Stomach (tissue), 4 donors: ENCODE measurements at regions not wholly inside any gene's neighbourhood (a gene's known extent, or its start where the extent isn't known, plus 50 kb on each side); places are given as distances from the start of the nearest gene placed in this dataset.

ENCODE experiments used
- EP300 ChIP-seq: sonication (generic); formaldehyde crosslinking; IDR thresholded peaks from one replicate; pipeline ENCODE4 v1.6.1; 2017; ENCODE audit warnings: antibody characterized with exemption
- POLR2A ChIP-seq, 4 donors: fragments of 450-650 bp; IDR thresholded peaks; one replicate each; pipeline ENCODE4 v1.6.1; 2016; ENCODE audit warnings: antibody characterized with exemption in 4 of 4, control low read depth in 2 of 4, mild to moderate bottlenecking in 1 of 4, moderate library complexity in 1 of 4
- POLR2AphosphoS5 ChIP-seq, 3 donors: sonication (generic); formaldehyde crosslinking; IDR thresholded peaks; one replicate each; pipeline ENCODE4 v1.6.1; 2016; ENCODE audit warnings: antibody characterized with exemption in 3 of 3
- TF ChIP-seq, protein P1 (sequence below), 7 experiments: fragments of 450-650 bp in 4 of 7; fragments of 200-600 bp in 3 of 7; sonication (generic) in 3 of 7; IDR thresholded peaks; one replicate each; pipeline ENCODE4 v1.5.1; 2016 to 2019; ENCODE audit warnings: antibody characterized with exemption in 7 of 7, control low read depth in 2 of 7, mild to moderate bottlenecking in 1 of 7

DNA sequence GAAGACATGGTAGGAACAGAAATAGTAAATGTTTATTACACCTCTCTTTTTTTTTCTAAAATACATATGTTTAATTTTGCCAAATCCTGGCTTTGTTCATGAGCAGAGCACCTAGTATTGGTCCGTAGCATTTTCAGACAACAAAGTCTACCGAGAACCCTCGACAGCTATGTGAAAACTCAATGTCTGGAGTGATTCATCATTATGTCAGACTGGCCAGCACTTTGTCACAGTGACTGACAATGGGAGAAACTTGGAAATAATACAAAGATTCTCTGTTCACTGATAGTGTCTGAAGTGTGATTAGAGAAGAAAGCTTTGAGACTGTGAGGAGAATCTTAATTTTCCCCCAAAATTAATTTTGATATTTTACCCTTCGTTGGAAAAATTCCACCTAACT, 143.0 kb downstream of the HNMT start:
- TF ChIP-seq, protein P1, sequence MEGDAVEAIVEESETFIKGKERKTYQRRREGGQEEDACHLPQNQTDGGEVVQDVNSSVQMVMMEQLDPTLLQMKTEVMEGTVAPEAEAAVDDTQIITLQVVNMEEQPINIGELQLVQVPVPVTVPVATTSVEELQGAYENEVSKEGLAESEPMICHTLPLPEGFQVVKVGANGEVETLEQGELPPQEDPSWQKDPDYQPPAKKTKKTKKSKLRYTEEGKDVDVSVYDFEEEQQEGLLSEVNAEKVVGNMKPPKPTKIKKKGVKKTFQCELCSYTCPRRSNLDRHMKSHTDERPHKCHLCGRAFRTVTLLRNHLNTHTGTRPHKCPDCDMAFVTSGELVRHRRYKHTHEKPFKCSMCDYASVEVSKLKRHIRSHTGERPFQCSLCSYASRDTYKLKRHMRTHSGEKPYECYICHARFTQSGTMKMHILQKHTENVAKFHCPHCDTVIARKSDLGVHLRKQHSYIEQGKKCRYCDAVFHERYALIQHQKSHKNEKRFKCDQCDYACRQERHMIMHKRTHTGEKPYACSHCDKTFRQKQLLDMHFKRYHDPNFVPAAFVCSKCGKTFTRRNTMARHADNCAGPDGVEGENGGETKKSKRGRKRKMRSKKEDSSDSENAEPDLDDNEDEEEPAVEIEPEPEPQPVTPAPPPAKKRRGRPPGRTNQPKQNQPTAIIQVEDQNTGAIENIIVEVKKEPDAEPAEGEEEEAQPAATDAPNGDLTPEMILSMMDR (IDR thresholded peaks at IDR 0.05) = no peak
- TF ChIP-seq POLR2A (IDR thresholded peaks at IDR 0.05) = no peak
- TF ChIP-seq POLR2AphosphoS5 (IDR thresholded peaks at IDR 0.05) = no peak
- TF ChIP-seq EP300 = no peak
